Tibial nerve (tissue), 4 donors: ENCODE measurements at regions not wholly inside any gene's neighbourhood (a gene's known extent, or its start where the extent isn't known, plus 50 kb on each side); places are given as distances from the start of the nearest gene placed in this dataset.

Experiments
- DNase-seq, 2 donors: peaks; one replicate each; pipeline ENCODE4 v3.0.0-alpha.2; 2019; ENCODE audit warnings: low spot score in 2 of 2
- H3K27ac ChIP-seq, 4 donors: fragments of 200-600 bp; sonication (generic) in 3 of 4; one replicate each; pipeline ENCODE4 v1.5.1; 2017 to 2019; ENCODE audit warnings: mild to moderate bottlenecking in 1 of 4
- H3K27me3 ChIP-seq, 2 donors: fragments of 200-600 bp; sonication (generic) in 1 of 2; one replicate each; pipeline versions ENCODE4 v1.5.1 to v1.6.0; 2017 to 2019
- H3K36me3 ChIP-seq, 3 donors: fragments of 200-600 bp; sonication (generic); one replicate each; pipeline ENCODE4 v1.5.1; 2018 to 2019
- H3K4me1 ChIP-seq, 4 donors: fragments of 200-600 bp; sonication (generic) in 3 of 4; one replicate each; pipeline ENCODE4 v1.5.1; 2017 to 2019
- H3K4me3 ChIP-seq, 4 donors: fragments of 200-600 bp; sonication (generic) in 3 of 4; one replicate each; pipeline ENCODE4 v1.5.1; 2017 to 2019; ENCODE audit warnings: mild to moderate bottlenecking in 1 of 4, moderate library complexity in 1 of 4
- H3K9me3 ChIP-seq, 4 donors: fragments of 200-600 bp; sonication (generic) in 3 of 4; one replicate each; pipeline ENCODE4 v1.5.1; 2017 to 2019
- CTCF ChIP-seq, 5 experiments: fragments of 200-600 bp in 3 of 5; fragments of 450-650 bp in 2 of 5; sonication (generic) in 3 of 5; IDR thresholded peaks; one replicate each; pipeline ENCODE4 v1.5.1; 2016 to 2019; ENCODE audit warnings: antibody characterized with exemption in 5 of 5, mild to moderate bottlenecking in 3 of 5, moderate library complexity in 2 of 5
- EP300 ChIP-seq, 2 donors: sonication (generic); formaldehyde crosslinking; IDR thresholded peaks; one replicate each; pipeline ENCODE4 v1.6.1; 2017; ENCODE audit warnings: antibody characterized with exemption in 2 of 2, mild to moderate bottlenecking in 1 of 2
- POLR2A ChIP-seq, 2 donors: fragments of 450-650 bp; IDR thresholded peaks; one replicate each; pipeline ENCODE4 v1.6.1; 2017; ENCODE audit warnings: antibody characterized with exemption in 2 of 2, mild to moderate bottlenecking in 2 of 2, moderate library complexity in 2 of 2
- WGBS, 2 donors: methylation state at CpG; one replicate each; pipeline ENCODE4 v1.1.5; 2018; 5-methylcytosine and 5-hydroxymethylcytosine counted together

- Histone ChIP-seq H3K4me1 (peaks cover 0 to 19% (median 6%) of the 10 kb centered on the region in 4 donors), H3K27me3 (no peaks in the 10 kb centered on the region), H3K36me3 (no peaks in the 10 kb centered on the region), H3K9me3 (no peaks in the 10 kb centered on the region), H3K4me3 (no peak overlapping the region), H3K27ac (no peak overlapping the region)
- DNase-seq, result no peak
- no peak for TF ChIP-seq POLR2A (IDR thresholded peaks at IDR 0.05)
- TF ChIP-seq CTCF (IDR thresholded peaks at IDR 0.05), result no peak
- no peak for TF ChIP-seq EP300 (IDR thresholded peaks at IDR 0.05)
- WGBS, 2 donors, result 87 to 92% methylated on average over 4 of the region's 4 CpGs
These were observed 64.0 kb upstream of the ZEB2 start for GRCh38 chr2:144583741-144584453.

GRCh38 chr2:144583381-144583729 lies 63.4 kb upstream of the ZEB2 start:
- DNase-seq, result no peak
- WGBS, 2 donors, result 62 to 71% methylated on average over 6 of the region's 6 CpGs
- no peak overlapping the region for H3K4me3 ChIP-seq
- TF ChIP-seq POLR2A (IDR thresholded peaks at IDR 0.05) (no peak), EP300 (IDR thresholded peaks at IDR 0.05) (no peak), CTCF (IDR thresholded peaks at IDR 0.05) (no peak)
- H3K27ac ChIP-seq, result no peak overlapping the region
- peaks cover 0 to 19% (median 6%) of the 10 kb centered on the region in 4 donors for H3K4me1 ChIP-seq
- no peaks in the 10 kb centered on the region for H3K9me3 ChIP-seq
- H3K27me3 ChIP-seq, result no peaks in the 10 kb centered on the region
- no peaks in the 10 kb centered on the region for H3K36me3 ChIP-seq

GRCh38 chr2:144582651-144583380 lies 62.9 kb upstream of the ZEB2 start:
- Histone ChIP-seq H3K4me1 (peaks cover 0 to 19% (median 6%) of the 10 kb centered on the region in 4 donors), H3K27me3 (no peaks in the 10 kb centered on the region), H3K9me3 (no peaks in the 10 kb centered on the region), H3K36me3 (no peaks in the 10 kb centered on the region), H3K4me3 (no peak overlapping the region), H3K27ac (no peak overlapping the region)
- TF ChIP-seq CTCF (IDR thresholded peaks at IDR 0.05) (no peak), EP300 (IDR thresholded peaks at IDR 0.05) (no peak), POLR2A (IDR thresholded peaks at IDR 0.05) (no peak)
- 67 to 74% methylated on average over 12 of the region's 12 CpGs for WGBS, 2 donors
- DNase-seq, result no peak

- TF ChIP-seq CTCF (IDR thresholded peaks at IDR 0.05) (no peak), EP300 (IDR thresholded peaks at IDR 0.05) (no peak), POLR2A (IDR thresholded peaks at IDR 0.05) (no peak)
- DNase-seq, result no peak
- Histone ChIP-seq H3K27ac (no peak overlapping the region), H3K27me3 (no peaks in the 10 kb centered on the region), H3K4me1 (peaks cover 0 to 19% (median 6%) of the 10 kb centered on the region in 4 donors), H3K4me3 (no peak overlapping the region), H3K36me3 (no peaks in the 10 kb centered on the region), H3K9me3 (no peaks in the 10 kb centered on the region)
- WGBS, 2 donors, result 87 to 93% methylated on average over 4 of the region's 4 CpGs
These were observed 60.7 kb upstream of the ZEB2 start for GRCh38 chr2:144580521-144581161.

GRCh38 chr2:144579556-144579955 lies 59.6 kb upstream of the ZEB2 start:
- H3K27me3 ChIP-seq, result no peaks in the 10 kb centered on the region
- no peak for TF ChIP-seq CTCF (IDR thresholded peaks at IDR 0.05)
- no peak for TF ChIP-seq POLR2A (IDR thresholded peaks at IDR 0.05)
- no peak for TF ChIP-seq EP300 (IDR thresholded peaks at IDR 0.05)
- no peaks in the 10 kb centered on the region for H3K9me3 ChIP-seq
- 82 to 92% methylated on average over 4 of the region's 4 CpGs for WGBS, 2 donors
- peaks cover 0 to 19% (median 6%) of the 10 kb centered on the region in 4 donors for H3K4me1 ChIP-seq
- H3K36me3 ChIP-seq, result no peaks in the 10 kb centered on the region
- DNase-seq, result no peak
- no peak overlapping the region for H3K4me3 ChIP-seq
- no peak overlapping the region for H3K27ac ChIP-seq
